ENCODE measurements at regions not wholly inside any gene's neighbourhood (a gene's known extent, or its start where the extent isn't known, plus 50 kb on each side); places are given as distances from the start of the nearest gene placed in this dataset.

DNA sequence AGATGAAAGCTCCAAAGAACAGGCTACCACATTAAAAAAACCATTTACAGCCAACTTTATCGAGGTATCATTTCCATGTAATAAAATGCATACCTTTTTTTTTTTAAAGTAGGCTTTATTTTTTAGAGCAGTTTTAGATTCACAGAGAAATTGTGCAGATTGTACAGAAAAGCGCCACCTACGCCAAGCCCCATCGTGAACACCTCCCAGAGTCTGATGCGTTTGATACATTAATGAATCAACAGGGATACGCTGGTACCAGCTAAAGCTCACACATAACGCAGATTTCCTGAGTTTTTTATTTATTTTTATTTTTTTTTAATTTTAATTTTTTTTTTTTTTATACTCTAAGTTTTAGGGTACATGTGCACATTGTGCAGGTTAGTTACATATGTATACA lies 129.9 kb downstream of the KIF26A start:
- no peak overlapping the region for H3K27ac ChIP-seq (ENCODE audit: low read length)
- H4K20me1 ChIP-seq (ENCODE audit: insufficient read depth) = no peaks in the 10 kb centered on the region
- no peaks in the 10 kb centered on the region for H3K36me3 ChIP-seq (ENCODE audit: insufficient read depth, low read length)
- no peaks in the 10 kb centered on the region for H3K27me3 ChIP-seq (ENCODE audit: insufficient read depth, low read depth, low read length)
- no peak for TF ChIP-seq POLR2AphosphoS5 (IDR thresholded peaks at IDR 0.05)
- no peak for TF ChIP-seq TAF1 (IDR thresholded peaks at IDR 0.05; ENCODE audit: low read depth)
- TF ChIP-seq, protein P1, sequence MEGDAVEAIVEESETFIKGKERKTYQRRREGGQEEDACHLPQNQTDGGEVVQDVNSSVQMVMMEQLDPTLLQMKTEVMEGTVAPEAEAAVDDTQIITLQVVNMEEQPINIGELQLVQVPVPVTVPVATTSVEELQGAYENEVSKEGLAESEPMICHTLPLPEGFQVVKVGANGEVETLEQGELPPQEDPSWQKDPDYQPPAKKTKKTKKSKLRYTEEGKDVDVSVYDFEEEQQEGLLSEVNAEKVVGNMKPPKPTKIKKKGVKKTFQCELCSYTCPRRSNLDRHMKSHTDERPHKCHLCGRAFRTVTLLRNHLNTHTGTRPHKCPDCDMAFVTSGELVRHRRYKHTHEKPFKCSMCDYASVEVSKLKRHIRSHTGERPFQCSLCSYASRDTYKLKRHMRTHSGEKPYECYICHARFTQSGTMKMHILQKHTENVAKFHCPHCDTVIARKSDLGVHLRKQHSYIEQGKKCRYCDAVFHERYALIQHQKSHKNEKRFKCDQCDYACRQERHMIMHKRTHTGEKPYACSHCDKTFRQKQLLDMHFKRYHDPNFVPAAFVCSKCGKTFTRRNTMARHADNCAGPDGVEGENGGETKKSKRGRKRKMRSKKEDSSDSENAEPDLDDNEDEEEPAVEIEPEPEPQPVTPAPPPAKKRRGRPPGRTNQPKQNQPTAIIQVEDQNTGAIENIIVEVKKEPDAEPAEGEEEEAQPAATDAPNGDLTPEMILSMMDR (IDR thresholded peaks at IDR 0.05; ENCODE audit: poor library complexity, severe bottlenecking) = no peak
- TF ChIP-seq EP300 (conservative IDR thresholded peaks at IDR 0.05; ENCODE audit: poor library complexity, severe bottlenecking) = no peak
- TF ChIP-seq EZH2 (IDR thresholded peaks at IDR 0.05; ENCODE audit: borderline replicate concordance, insufficient read depth, low read length, poor library complexity, severe bottlenecking) = no peak
- no peak for TF ChIP-seq RAD21 (conservative IDR thresholded peaks at IDR 0.05)
- no peak for TF ChIP-seq MXI1 (conservative IDR thresholded peaks at IDR 0.05; ENCODE audit: poor library complexity, severe bottlenecking)
- no peak for TF ChIP-seq SMC3 (conservative IDR thresholded peaks at IDR 0.05; ENCODE audit: poor library complexity)
- TF ChIP-seq, protein P2, sequence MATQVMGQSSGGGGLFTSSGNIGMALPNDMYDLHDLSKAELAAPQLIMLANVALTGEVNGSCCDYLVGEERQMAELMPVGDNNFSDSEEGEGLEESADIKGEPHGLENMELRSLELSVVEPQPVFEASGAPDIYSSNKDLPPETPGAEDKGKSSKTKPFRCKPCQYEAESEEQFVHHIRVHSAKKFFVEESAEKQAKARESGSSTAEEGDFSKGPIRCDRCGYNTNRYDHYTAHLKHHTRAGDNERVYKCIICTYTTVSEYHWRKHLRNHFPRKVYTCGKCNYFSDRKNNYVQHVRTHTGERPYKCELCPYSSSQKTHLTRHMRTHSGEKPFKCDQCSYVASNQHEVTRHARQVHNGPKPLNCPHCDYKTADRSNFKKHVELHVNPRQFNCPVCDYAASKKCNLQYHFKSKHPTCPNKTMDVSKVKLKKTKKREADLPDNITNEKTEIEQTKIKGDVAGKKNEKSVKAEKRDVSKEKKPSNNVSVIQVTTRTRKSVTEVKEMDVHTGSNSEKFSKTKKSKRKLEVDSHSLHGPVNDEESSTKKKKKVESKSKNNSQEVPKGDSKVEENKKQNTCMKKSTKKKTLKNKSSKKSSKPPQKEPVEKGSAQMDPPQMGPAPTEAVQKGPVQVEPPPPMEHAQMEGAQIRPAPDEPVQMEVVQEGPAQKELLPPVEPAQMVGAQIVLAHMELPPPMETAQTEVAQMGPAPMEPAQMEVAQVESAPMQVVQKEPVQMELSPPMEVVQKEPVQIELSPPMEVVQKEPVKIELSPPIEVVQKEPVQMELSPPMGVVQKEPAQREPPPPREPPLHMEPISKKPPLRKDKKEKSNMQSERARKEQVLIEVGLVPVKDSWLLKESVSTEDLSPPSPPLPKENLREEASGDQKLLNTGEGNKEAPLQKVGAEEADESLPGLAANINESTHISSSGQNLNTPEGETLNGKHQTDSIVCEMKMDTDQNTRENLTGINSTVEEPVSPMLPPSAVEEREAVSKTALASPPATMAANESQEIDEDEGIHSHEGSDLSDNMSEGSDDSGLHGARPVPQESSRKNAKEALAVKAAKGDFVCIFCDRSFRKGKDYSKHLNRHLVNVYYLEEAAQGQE (IDR thresholded peaks at IDR 0.05; ENCODE audit: borderline replicate concordance) = no peak
- no peaks in the 10 kb centered on the region for H3K9me2 ChIP-seq (ENCODE audit: insufficient read depth, low read length)
- H3K79me2 ChIP-seq (replicated peaks; ENCODE audit: insufficient read depth, low read length) = no peaks in the 10 kb centered on the region
- no peak overlapping the region for H2AFZ ChIP-seq (ENCODE audit: low read depth, low read length)
- H3F3A ChIP-seq (ENCODE audit: insufficient read depth, low read length, poor library complexity, severe bottlenecking) = no peaks in the 10 kb centered on the region
- no peak overlapping the region for H3K4me2 ChIP-seq (ENCODE audit: low read length)
- H3K9ac ChIP-seq (ENCODE audit: low read length) = no peak overlapping the region
- no peak overlapping the region for H3K4me3 ChIP-seq (ENCODE audit: low read length)
- no peaks in the 10 kb centered on the region for H3K9me3 ChIP-seq (ENCODE audit: low read length)

DNA sequence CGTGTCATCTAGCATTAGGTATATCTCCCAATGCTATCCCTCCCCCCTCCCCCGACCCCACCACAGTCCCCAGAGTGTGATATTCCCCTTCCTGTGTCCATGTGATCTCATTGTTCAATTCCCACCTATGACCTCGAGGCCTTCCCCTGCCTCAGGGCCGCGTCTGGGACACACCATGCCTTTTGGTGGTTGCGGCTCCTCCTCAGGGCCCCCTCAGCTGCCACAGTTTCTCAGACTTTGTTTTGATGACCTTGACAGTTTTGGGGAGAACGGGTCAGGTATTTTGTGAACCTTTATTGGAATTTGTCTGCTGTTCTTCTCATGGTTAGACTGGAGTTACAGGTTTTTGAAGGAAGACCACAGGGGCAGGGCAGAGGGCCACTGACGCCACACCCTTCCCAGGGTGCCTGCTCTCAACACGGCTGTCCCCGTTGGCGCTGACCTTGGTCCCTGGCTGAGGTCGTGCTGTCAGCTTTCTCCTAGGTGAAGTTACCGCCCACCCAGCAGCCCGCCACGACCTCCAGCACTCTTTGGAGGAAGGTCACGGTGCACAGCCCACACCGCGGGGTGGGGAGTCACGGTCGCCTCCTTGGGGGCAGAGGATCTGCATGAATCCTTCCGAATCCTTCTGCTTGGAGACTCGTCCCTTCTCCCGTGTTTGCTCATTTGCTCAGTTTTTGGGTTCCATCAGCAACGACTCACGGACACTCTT lies 130.5 kb downstream of the KIF26A start:
- Histone ChIP-seq H3F3A (ENCODE audit: insufficient read depth, low read length, poor library complexity, severe bottlenecking) (no peaks in the 10 kb centered on the region), H3K9ac (ENCODE audit: low read length) (no peak overlapping the region), H3K27me3 (ENCODE audit: insufficient read depth, low read depth, low read length) (no peaks in the 10 kb centered on the region), H3K27ac (ENCODE audit: low read length) (no peak overlapping the region), H3K4me3 (ENCODE audit: low read length) (no peak overlapping the region), H4K20me1 (ENCODE audit: insufficient read depth) (no peaks in the 10 kb centered on the region), H3K9me3 (ENCODE audit: low read length) (no peaks in the 10 kb centered on the region), H3K79me2 (replicated peaks; ENCODE audit: insufficient read depth, low read length) (no peaks in the 10 kb centered on the region), H3K36me3 (ENCODE audit: insufficient read depth, low read length) (no peaks in the 10 kb centered on the region), H3K9me2 (ENCODE audit: insufficient read depth, low read length) (no peaks in the 10 kb centered on the region), H3K4me2 (ENCODE audit: low read length) (no peak overlapping the region), H2AFZ (ENCODE audit: low read depth, low read length) (no peak overlapping the region)
- TF ChIP-seq, protein P2 (IDR thresholded peaks at IDR 0.05; ENCODE audit: borderline replicate concordance) = no peak
- TF ChIP-seq EP300 (conservative IDR thresholded peaks at IDR 0.05; ENCODE audit: poor library complexity, severe bottlenecking) = no peak
- no peak for TF ChIP-seq RAD21 (conservative IDR thresholded peaks at IDR 0.05)
- no peak for TF ChIP-seq MXI1 (conservative IDR thresholded peaks at IDR 0.05; ENCODE audit: poor library complexity, severe bottlenecking)
- no peak for TF ChIP-seq TAF1 (IDR thresholded peaks at IDR 0.05; ENCODE audit: low read depth)
- TF ChIP-seq, protein P1 (IDR thresholded peaks at IDR 0.05; ENCODE audit: poor library complexity, severe bottlenecking) = no peak
- no peak for TF ChIP-seq SMC3 (conservative IDR thresholded peaks at IDR 0.05; ENCODE audit: poor library complexity)
- no peak for TF ChIP-seq POLR2AphosphoS5 (IDR thresholded peaks at IDR 0.05)
- no peak for TF ChIP-seq EZH2 (IDR thresholded peaks at IDR 0.05; ENCODE audit: borderline replicate concordance, insufficient read depth, low read length, poor library complexity, severe bottlenecking)
